H54 (cell line): ENCODE measurements at regions not wholly inside any gene's neighbourhood (a gene's known extent, or its start where the extent isn't known, plus 50 kb on each side); places are given as distances from the start of the nearest gene placed in this dataset.

Experiments
- DNase-seq: peaks from one replicate; pipeline ENCODE4 v3.0.0; 2011; ENCODE audit warnings: low spot score, mixed read lengths; ENCODE audit not compliant: insufficient read length
- FAIRE-seq: peaks from 3 replicates; lab custom pipeline; 2011; peaks lifted over from hg19 to GRCh38; lab: Jason Lieb, UNC
- POLR2A ChIP-seq: IDR thresholded peaks from 2 replicates; pipeline ENCODE4 v1.6.1; 2011; ENCODE audit warnings: low read depth, mild to moderate bottlenecking, low read length

- DNase-seq, result no peak
- TF ChIP-seq POLR2A, result no peak
- no peak for FAIRE-seq
These were observed 319.3 kb upstream of the SOX5 start for GRCh38 chr12:24268663-24269186.

- DNase-seq (no peak), FAIRE-seq (no peak)
- TF ChIP-seq POLR2A, result no peak
These were observed 317.5 kb upstream of the SOX5 start for GRCh38 chr12:24266982-24267381.

GRCh38 chr12:24256684-24257083, 307.2 kb upstream of the SOX5 start:
- TF ChIP-seq POLR2A, result no peak
- DNase-seq, result no peak
- FAIRE-seq, result no peak

- TF ChIP-seq POLR2A, result no peak
- FAIRE-seq, result no peak
These were observed 306.6 kb upstream of the SOX5 start for GRCh38 chr12:24255920-24256665.

GRCh38 chr12:24252602-24253001, 303.1 kb upstream of the SOX5 start:
- FAIRE-seq (no peak), DNase-seq (no peak)
- TF ChIP-seq POLR2A, result no peak

More at GRCh38 chr12:24255920-24256665, 306.6 kb upstream of the SOX5 start:
- no peak for DNase-seq

GRCh38 chr12:24246934-24247333, 297.5 kb upstream of the SOX5 start:
- DNase-seq (no peak), FAIRE-seq (no peak)
- TF ChIP-seq POLR2A, result no peak

GRCh38 chr12:24246376-24246775, 296.9 kb upstream of the SOX5 start:
- TF ChIP-seq POLR2A, result no peak
- no peak for DNase-seq
- FAIRE-seq, result no peak

- no peak for TF ChIP-seq POLR2A
- no peak for FAIRE-seq
- DNase-seq, result no peak
These were observed 295.3 kb upstream of the SOX5 start for GRCh38 chr12:24244801-24245200.

GRCh38 chr12:24244231-24244630, 294.8 kb upstream of the SOX5 start:
- no peak for DNase-seq
- no peak for TF ChIP-seq POLR2A
- FAIRE-seq, result no peak

GRCh38 chr12:24240707-24241106, 291.2 kb upstream of the SOX5 start:
- FAIRE-seq, result no peak
- TF ChIP-seq POLR2A, result no peak
- DNase-seq, result no peak

GRCh38 chr12:24233519-24234246, 284.2 kb upstream of the SOX5 start:
- no peak for TF ChIP-seq POLR2A
- no peak for DNase-seq
- no peak for FAIRE-seq

- FAIRE-seq, result no peak
- TF ChIP-seq POLR2A, result no peak
- DNase-seq, result no peak
These were observed 283.1 kb upstream of the SOX5 start for GRCh38 chr12:24232531-24232930.

GRCh38 chr12:24231298-24231697, 281.8 kb upstream of the SOX5 start:
- FAIRE-seq (no peak), DNase-seq (no peak)
- no peak for TF ChIP-seq POLR2A

GRCh38 chr12:24230061-24230701, 280.7 kb upstream of the SOX5 start:
- DNase-seq (no peak), FAIRE-seq (no peak)
- TF ChIP-seq POLR2A, result no peak
